ENCODE measurements at regions not wholly inside any gene's neighbourhood (a gene's known extent, or its start where the extent isn't known, plus 50 kb on each side); places are given as distances from the start of the nearest gene placed in this dataset.

GRCh38 chr7:149569726-149570422 is 72.3 kb upstream of the ZNF746 start:
- Mint-ChIP-seq H3K27ac (peak overlapping the region; percentile 75), H3K36me3 (peaks cover 44% of the 10 kb centered on the region), H3K27me3 (ENCODE audit: low read depth) (peaks cover 3% of the 10 kb centered on the region; the same call in 1 of the 2 replicates), H3K4me1 (peaks cover 13% of the 10 kb centered on the region), H3K4me3 (peak overlapping the region; percentile 18), H3K9me3 (peaks cover 41% of the 10 kb centered on the region)
- peak; percentile 61 for ATAC-seq
- DNase-seq (ENCODE audit: low spot score): no peak
- ChIA-PET POLR2A (no interaction called here), CTCF (no interaction called here)
- TF ChIP-seq USF2 (CRISPR knock-in tag; IDR thresholded peaks at IDR 0.05): no peak

GRCh38 chr7:149569025-149569725 is 71.6 kb upstream of the ZNF746 start:
- ChIA-PET CTCF (interaction anchor here (1.3 kb wide), 1 partner anchor 30 kb away, joined by 4 read pairs; no protein-coding TSS in a partner anchor), POLR2A (no interaction called here)
- peaks cover 39% of the 10 kb centered on the region for H3K36me3 Mint-ChIP-seq
- peak overlapping the region; percentile 75 for H3K27ac Mint-ChIP-seq
- DNase-seq (ENCODE audit: low spot score): no peak
- peaks cover 35% of the 10 kb centered on the region for H3K9me3 Mint-ChIP-seq
- ATAC-seq: peak; percentile 73
- peaks cover 3% of the 10 kb centered on the region; the same call in 1 of the 2 replicates for H3K27me3 Mint-ChIP-seq (ENCODE audit: low read depth)
- H3K4me1 Mint-ChIP-seq: peaks cover 13% of the 10 kb centered on the region
- no peak for TF ChIP-seq ZNF416 (CRISPR knock-in tag; IDR thresholded peaks at IDR 0.05)
- TF ChIP-seq JAZF1 (CRISPR knock-in tag; IDR thresholded peaks at IDR 0.05): no peak
- no peak for TF ChIP-seq NR1H2 (CRISPR knock-in tag; IDR thresholded peaks at IDR 0.05)
- TF ChIP-seq, protein P1, sequence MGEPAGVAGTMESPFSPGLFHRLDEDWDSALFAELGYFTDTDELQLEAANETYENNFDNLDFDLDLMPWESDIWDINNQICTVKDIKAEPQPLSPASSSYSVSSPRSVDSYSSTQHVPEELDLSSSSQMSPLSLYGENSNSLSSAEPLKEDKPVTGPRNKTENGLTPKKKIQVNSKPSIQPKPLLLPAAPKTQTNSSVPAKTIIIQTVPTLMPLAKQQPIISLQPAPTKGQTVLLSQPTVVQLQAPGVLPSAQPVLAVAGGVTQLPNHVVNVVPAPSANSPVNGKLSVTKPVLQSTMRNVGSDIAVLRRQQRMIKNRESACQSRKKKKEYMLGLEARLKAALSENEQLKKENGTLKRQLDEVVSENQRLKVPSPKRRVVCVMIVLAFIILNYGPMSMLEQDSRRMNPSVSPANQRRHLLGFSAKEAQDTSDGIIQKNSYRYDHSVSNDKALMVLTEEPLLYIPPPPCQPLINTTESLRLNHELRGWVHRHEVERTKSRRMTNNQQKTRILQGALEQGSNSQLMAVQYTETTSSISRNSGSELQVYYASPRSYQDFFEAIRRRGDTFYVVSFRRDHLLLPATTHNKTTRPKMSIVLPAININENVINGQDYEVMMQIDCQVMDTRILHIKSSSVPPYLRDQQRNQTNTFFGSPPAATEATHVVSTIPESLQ (CRISPR knock-in tag; IDR thresholded peaks at IDR 0.05): no peak
- TF ChIP-seq KAT7 (CRISPR knock-in tag; IDR thresholded peaks at IDR 0.05; ENCODE audit: borderline replicate concordance): no peak
- TF ChIP-seq JUN (CRISPR knock-in tag; IDR thresholded peaks at IDR 0.05): no peak
- TF ChIP-seq, protein P2, sequence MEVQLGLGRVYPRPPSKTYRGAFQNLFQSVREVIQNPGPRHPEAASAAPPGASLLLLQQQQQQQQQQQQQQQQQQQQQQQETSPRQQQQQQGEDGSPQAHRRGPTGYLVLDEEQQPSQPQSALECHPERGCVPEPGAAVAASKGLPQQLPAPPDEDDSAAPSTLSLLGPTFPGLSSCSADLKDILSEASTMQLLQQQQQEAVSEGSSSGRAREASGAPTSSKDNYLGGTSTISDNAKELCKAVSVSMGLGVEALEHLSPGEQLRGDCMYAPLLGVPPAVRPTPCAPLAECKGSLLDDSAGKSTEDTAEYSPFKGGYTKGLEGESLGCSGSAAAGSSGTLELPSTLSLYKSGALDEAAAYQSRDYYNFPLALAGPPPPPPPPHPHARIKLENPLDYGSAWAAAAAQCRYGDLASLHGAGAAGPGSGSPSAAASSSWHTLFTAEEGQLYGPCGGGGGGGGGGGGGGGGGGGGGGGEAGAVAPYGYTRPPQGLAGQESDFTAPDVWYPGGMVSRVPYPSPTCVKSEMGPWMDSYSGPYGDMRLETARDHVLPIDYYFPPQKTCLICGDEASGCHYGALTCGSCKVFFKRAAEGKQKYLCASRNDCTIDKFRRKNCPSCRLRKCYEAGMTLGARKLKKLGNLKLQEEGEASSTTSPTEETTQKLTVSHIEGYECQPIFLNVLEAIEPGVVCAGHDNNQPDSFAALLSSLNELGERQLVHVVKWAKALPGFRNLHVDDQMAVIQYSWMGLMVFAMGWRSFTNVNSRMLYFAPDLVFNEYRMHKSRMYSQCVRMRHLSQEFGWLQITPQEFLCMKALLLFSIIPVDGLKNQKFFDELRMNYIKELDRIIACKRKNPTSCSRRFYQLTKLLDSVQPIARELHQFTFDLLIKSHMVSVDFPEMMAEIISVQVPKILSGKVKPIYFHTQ (CRISPR knock-in tag; IDR thresholded peaks at IDR 0.05): no peak
- TF ChIP-seq PREB (CRISPR knock-in tag; IDR thresholded peaks at IDR 0.05; ENCODE audit: borderline replicate concordance): no peak
- TF ChIP-seq, protein P3, sequence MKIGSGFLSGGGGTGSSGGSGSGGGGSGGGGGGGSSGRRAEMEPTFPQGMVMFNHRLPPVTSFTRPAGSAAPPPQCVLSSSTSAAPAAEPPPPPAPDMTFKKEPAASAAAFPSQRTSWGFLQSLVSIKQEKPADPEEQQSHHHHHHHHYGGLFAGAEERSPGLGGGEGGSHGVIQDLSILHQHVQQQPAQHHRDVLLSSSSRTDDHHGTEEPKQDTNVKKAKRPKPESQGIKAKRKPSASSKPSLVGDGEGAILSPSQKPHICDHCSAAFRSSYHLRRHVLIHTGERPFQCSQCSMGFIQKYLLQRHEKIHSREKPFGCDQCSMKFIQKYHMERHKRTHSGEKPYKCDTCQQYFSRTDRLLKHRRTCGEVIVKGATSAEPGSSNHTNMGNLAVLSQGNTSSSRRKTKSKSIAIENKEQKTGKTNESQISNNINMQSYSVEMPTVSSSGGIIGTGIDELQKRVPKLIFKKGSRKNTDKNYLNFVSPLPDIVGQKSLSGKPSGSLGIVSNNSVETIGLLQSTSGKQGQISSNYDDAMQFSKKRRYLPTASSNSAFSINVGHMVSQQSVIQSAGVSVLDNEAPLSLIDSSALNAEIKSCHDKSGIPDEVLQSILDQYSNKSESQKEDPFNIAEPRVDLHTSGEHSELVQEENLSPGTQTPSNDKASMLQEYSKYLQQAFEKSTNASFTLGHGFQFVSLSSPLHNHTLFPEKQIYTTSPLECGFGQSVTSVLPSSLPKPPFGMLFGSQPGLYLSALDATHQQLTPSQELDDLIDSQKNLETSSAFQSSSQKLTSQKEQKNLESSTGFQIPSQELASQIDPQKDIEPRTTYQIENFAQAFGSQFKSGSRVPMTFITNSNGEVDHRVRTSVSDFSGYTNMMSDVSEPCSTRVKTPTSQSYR (CRISPR knock-in tag; IDR thresholded peaks at IDR 0.05): no peak
- TF ChIP-seq ZNF263 (CRISPR knock-in tag; IDR thresholded peaks at IDR 0.05; ENCODE audit: low read depth): no peak
- TF ChIP-seq NFATC4 (CRISPR knock-in tag; IDR thresholded peaks at IDR 0.05): no peak
- TF ChIP-seq, protein P4, sequence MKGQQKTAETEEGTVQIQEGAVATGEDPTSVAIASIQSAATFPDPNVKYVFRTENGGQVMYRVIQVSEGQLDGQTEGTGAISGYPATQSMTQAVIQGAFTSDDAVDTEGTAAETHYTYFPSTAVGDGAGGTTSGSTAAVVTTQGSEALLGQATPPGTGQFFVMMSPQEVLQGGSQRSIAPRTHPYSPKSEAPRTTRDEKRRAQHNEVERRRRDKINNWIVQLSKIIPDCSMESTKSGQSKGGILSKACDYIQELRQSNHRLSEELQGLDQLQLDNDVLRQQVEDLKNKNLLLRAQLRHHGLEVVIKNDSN (CRISPR knock-in tag; IDR thresholded peaks at IDR 0.05): no peak
- TF ChIP-seq ZNF512 (CRISPR knock-in tag; IDR thresholded peaks at IDR 0.05; ENCODE audit: borderline replicate concordance): no peak
- peak overlapping the region; percentile 41 for H3K4me3 Mint-ChIP-seq
